Esophagus (tissue), 2 donors: ENCODE measurements at regions not wholly inside any gene's neighbourhood (a gene's known extent, or its start where the extent isn't known, plus 50 kb on each side); places are given as distances from the start of the nearest gene placed in this dataset.

Source experiments
- H3K27ac ChIP-seq, 2 donors: one replicate each; pipeline ENCODE4 v1.5.1; 2013; ENCODE audit warnings: low read depth in 2 of 2, mild to moderate bottlenecking in 2 of 2, inconsistent platforms in 1 of 2, low read length in 1 of 2, moderate library complexity in 1 of 2
- H3K27me3 ChIP-seq, 2 donors: one replicate each; pipeline ENCODE4 v1.6.1; 2013; ENCODE audit warnings: low read length in 2 of 2, control low read depth in 1 of 2, mild to moderate bottlenecking in 1 of 2; ENCODE audit not compliant: insufficient read depth in 2 of 2, control insufficient read depth in 1 of 2
- H3K36me3 ChIP-seq, 2 donors: one replicate each; pipeline ENCODE4 v1.6.1; 2013; ENCODE audit warnings: low read length in 1 of 2; ENCODE audit not compliant: control insufficient read depth in 2 of 2, insufficient read depth in 2 of 2
- H3K4me1 ChIP-seq, 2 donors: one replicate each; pipeline ENCODE4 v1.6.1; 2013; ENCODE audit warnings: low read length in 1 of 2; ENCODE audit not compliant: control insufficient read depth in 2 of 2, insufficient read depth in 2 of 2
- H3K4me3 ChIP-seq, 2 donors: one replicate each; pipeline ENCODE4 v1.5.1; 2013; ENCODE audit warnings: low read length in 2 of 2, mild to moderate bottlenecking in 2 of 2, low read depth in 1 of 2, moderate library complexity in 1 of 2
- H3K9me3 ChIP-seq, 2 donors: one replicate each; pipeline ENCODE4 v1.6.1; 2013; ENCODE audit warnings: mild to moderate bottlenecking in 2 of 2, low read depth in 1 of 2, low read length in 1 of 2, moderate library complexity in 1 of 2; ENCODE audit not compliant: control insufficient read depth in 2 of 2, insufficient read depth in 1 of 2
- WGBS, 2 donors: extraction: QIAGEN DNeasy Blood & Tissue Kit; methylation state at CpG; one replicate each; pipeline ENCODE4 v1.1.7; 2013; 5-methylcytosine and 5-hydroxymethylcytosine counted together
- donor health status: healthy with polysubstance abuse.
- donor health status: Bipolar disorder and iron deficiency.

DNA sequence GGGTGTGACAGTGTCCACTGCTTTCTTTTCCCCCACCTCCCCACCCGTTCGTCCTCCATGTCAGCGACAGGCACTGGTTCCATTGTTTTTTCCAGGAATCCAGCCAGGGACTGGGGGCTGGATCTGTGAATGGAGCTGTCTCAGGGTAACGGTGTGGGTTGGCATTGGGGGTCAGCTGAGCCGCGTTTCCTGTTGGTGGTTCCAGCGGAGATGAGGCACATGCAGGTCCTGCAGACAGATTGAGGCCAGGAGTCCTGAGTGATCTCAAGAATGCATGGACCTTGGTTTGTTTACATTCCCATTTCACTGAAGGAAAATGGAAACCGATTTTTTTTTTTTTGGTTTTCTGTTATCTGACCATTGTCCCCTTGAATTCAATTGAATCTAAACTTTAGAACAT, 303.9 kb downstream of the FGF9 start:
- Histone ChIP-seq H3K4me3 (no peak overlapping the region), H3K9me3 (peaks cover 0 to 3% of the 10 kb centered on the region in 2 donors), H3K27ac (no peak overlapping the region), H3K36me3 (no peaks in the 10 kb centered on the region), H3K4me1 (peaks cover 0 to 2% of the 10 kb centered on the region in 2 donors), H3K27me3 (no peaks in the 10 kb centered on the region)
- 76 to 79% methylated on average over 8 of the region's 8 CpGs for WGBS, 2 donors

GRCh38 chr13:21976159-21976558, 305.3 kb downstream of the FGF9 start:
- WGBS, 2 donors, result 86 to 87% methylated on average over 10 of the region's 10 CpGs
- H3K9me3 ChIP-seq, result peaks cover 0 to 3% of the 10 kb centered on the region in 2 donors
- H3K27ac ChIP-seq, result no peak overlapping the region
- no peak overlapping the region for H3K4me3 ChIP-seq
- no peaks in the 10 kb centered on the region for H3K27me3 ChIP-seq
- peaks cover 0 to 2% of the 10 kb centered on the region in 2 donors for H3K4me1 ChIP-seq
- H3K36me3 ChIP-seq, result no peaks in the 10 kb centered on the region

- Histone ChIP-seq H3K9me3 (no peaks in the 10 kb centered on the region), H3K27me3 (no peaks in the 10 kb centered on the region), H3K36me3 (no peaks in the 10 kb centered on the region), H3K27ac (no peak overlapping the region), H3K4me3 (no peak overlapping the region), H3K4me1 (no peaks in the 10 kb centered on the region)
- 90 to 91% methylated on average over 20 of the region's 20 CpGs for WGBS, 2 donors
Observed at GRCh38 chr13:21979161-21979806, 308.4 kb downstream of the FGF9 start.

DNA sequence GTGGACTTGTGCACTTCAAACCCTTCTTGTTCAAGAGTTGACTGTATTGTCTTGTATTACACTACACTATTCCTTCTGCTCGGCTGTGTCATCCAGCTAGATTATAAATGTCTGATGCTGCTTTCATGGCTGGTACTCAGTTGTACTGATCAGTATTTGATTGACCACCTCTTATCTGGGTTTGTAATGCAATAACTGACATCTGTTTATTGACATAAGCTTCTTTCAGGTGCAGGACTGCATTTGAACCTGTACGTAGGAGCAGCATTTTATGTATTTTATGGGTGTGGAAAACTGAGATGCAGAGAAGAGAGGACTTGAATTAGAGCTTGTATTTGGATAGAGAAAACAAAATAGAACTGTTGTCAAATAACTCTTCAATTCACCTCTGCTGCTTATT, 309.2 kb downstream of the FGF9 start:
- H3K4me3 ChIP-seq, result no peak overlapping the region
- no peaks in the 10 kb centered on the region for H3K4me1 ChIP-seq
- no peaks in the 10 kb centered on the region for H3K9me3 ChIP-seq
- no peaks in the 10 kb centered on the region for H3K36me3 ChIP-seq
- H3K27ac ChIP-seq, result no peak overlapping the region
- WGBS, 2 donors, result 86 to 87% methylated on average over 2 of the region's 2 CpGs
- no peaks in the 10 kb centered on the region for H3K27me3 ChIP-seq

- Histone ChIP-seq H3K27ac (no peak overlapping the region), H3K36me3 (no peaks in the 10 kb centered on the region), H3K4me1 (peaks cover 0 to 3% of the 10 kb centered on the region in 2 donors), H3K9me3 (no peaks in the 10 kb centered on the region), H3K27me3 (no peaks in the 10 kb centered on the region), H3K4me3 (no peak overlapping the region)
- WGBS, 2 donors, result 89 to 92% methylated on average over 4 of the region's 4 CpGs
Observed at GRCh38 chr13:21984156-21984555, 313.3 kb downstream of the FGF9 start.

DNA sequence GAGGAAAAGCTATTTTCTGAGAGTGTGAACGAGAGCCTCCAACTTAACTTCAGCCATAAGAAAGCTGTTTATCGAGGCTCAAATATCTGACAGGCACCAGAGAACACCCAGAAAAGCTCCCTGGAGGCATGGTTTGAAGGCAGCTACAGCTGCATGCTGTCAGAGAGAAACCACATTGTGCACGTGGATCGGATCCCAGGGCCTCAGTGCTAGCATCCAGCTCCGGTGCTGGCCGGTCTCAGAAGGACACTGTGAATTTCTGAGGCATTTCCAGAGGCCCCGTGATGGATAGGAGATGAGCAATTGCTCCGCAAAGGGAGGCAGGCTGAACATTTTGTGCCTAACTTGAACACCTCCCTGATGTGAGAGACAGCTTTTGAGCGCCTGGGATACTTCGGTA, 315.7 kb downstream of the FGF9 start:
- Histone ChIP-seq H3K27me3 (no peaks in the 10 kb centered on the region), H3K36me3 (no peaks in the 10 kb centered on the region), H3K27ac (peak overlapping the region in 1 of 2 donors; percentile 51), H3K9me3 (no peaks in the 10 kb centered on the region), H3K4me1 (peaks cover 0 to 3% of the 10 kb centered on the region in 2 donors), H3K4me3 (no peak overlapping the region)
- WGBS, 2 donors, result 72 to 75% methylated on average over 10 of the region's 10 CpGs

DNA sequence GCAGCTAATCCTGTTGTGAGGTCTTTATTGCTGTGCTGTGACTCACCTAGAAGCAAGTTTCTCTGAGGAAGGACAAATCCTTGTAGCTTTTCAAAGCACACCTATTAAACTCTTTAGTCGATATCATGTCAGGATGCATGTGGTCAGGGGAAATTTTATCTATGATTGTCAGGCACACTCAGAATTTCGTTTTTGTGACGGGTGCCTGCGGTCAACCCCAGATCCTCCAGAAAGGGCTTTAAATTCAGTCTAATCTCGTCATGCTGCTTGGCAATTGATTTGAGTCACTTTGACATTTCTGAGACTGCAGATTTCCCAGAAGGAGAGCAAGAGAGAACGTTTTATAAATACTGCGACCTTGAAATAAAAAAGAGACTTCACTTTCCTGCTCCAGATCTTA, 316.9 kb downstream of the FGF9 start:
- H3K36me3 ChIP-seq, result no peaks in the 10 kb centered on the region

GRCh38 chr13:21988624-21989023, 317.8 kb downstream of the FGF9 start:
- Histone ChIP-seq H3K27me3 (no peaks in the 10 kb centered on the region), H3K27ac (no peak overlapping the region), H3K9me3 (no peaks in the 10 kb centered on the region), H3K4me3 (no peak overlapping the region), H3K36me3 (no peaks in the 10 kb centered on the region), H3K4me1 (peaks cover 0 to 3% of the 10 kb centered on the region in 2 donors)
- WGBS, 2 donors, result 87 to 94% methylated on average over 7 of the region's 7 CpGs

More for the DNA sequence above, 316.9 kb downstream of the FGF9 start:
- H3K4me1 ChIP-seq, result peaks cover 0 to 3% of the 10 kb centered on the region in 2 donors
- H3K27ac ChIP-seq, result no peak overlapping the region
- H3K27me3 ChIP-seq, result no peaks in the 10 kb centered on the region
- H3K4me3 ChIP-seq, result no peak overlapping the region
- WGBS, 2 donors, result 77 to 79% methylated on average over 7 of the region's 7 CpGs
- H3K9me3 ChIP-seq, result no peaks in the 10 kb centered on the region

DNA sequence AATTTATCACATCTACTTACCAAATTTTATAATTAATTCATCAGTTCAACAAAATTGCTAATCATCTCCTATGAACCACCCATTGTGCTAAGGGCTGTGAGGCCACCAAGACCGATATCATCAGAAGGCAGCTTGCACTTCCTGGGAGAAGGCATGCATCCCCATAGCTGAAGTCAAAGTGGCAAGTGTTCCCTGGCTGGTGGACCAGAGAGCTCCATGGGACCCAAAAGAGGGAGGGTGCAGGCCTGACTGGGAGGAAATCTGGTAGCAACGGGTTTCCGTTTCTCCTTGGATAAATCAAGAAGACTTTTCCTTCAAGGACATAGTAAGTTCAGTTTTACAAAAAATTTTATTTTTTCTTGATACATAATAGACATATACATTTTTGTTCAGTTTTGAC, 325.2 kb downstream of the FGF9 start:
- no peaks in the 10 kb centered on the region for H3K9me3 ChIP-seq
- 92 to 97% methylated on average over 3 of the region's 3 CpGs for WGBS, 2 donors
- no peaks in the 10 kb centered on the region for H3K27me3 ChIP-seq
- no peak overlapping the region for H3K27ac ChIP-seq
- no peak overlapping the region for H3K4me3 ChIP-seq
- no peaks in the 10 kb centered on the region for H3K36me3 ChIP-seq
- H3K4me1 ChIP-seq, result no peaks in the 10 kb centered on the region

- Histone ChIP-seq H3K9me3 (no peaks in the 10 kb centered on the region), H3K27me3 (no peaks in the 10 kb centered on the region), H3K36me3 (no peaks in the 10 kb centered on the region), H3K4me3 (no peak overlapping the region), H3K4me1 (no peaks in the 10 kb centered on the region), H3K27ac (no peak overlapping the region)
- 74 to 85% methylated on average over 2 of the region's 2 CpGs for WGBS, 2 donors
Observed at GRCh38 chr13:21997726-21998125, 326.9 kb downstream of the FGF9 start.
